ENCODE measurements at regions not wholly inside any gene's neighbourhood (a gene's known extent, or its start where the extent isn't known, plus 50 kb on each side); places are given as distances from the start of the nearest gene placed in this dataset.

- no peak for TF ChIP-seq CTCF (IDR thresholded peaks at IDR 0.05; ENCODE audit: extremely low read depth, insufficient read depth, missing control alignments)
- DNase-seq (ENCODE audit: low spot score): no peak
- in situ Hi-C loops (cut with MboI; ENCODE audit: low pct_unique_long_range_greater_than_20kb, low sequenced_read_pairs, unreplicated experiment): no loop called here
These were observed 60.9 kb upstream of the PACRGL start for GRCh38 chr4:20639346-20639745.

DNA sequence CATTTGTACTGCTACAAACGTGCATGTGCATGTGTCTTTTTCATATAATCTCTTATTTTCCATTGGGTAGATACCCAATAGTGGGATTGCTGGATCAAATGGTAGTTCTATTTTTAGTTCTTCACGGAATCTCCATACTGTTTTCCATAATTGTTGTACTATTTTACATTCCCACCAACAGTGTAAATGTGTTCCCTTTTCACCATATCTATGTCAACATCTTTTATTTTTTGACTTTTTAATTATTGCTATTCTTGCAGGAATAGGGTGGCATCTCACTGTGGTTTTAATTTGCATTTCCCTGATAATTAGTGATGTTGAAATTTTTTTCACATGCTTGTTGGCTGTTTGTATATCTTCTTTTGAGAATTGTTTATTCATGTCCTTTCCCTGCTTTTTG is 59.3 kb upstream of the PACRGL start:
- in situ Hi-C loops (cut with MboI; ENCODE audit: low pct_unique_long_range_greater_than_20kb, low sequenced_read_pairs, unreplicated experiment): no loop called here
- no peak for TF ChIP-seq CTCF (IDR thresholded peaks at IDR 0.05; ENCODE audit: extremely low read depth, insufficient read depth, missing control alignments)
- no peak for DNase-seq (ENCODE audit: low spot score)

- no peak for TF ChIP-seq CTCF (IDR thresholded peaks at IDR 0.05; ENCODE audit: extremely low read depth, insufficient read depth, missing control alignments)
- in situ Hi-C loops (cut with MboI; ENCODE audit: low pct_unique_long_range_greater_than_20kb, low sequenced_read_pairs, unreplicated experiment): no loop called here
- no peak for DNase-seq (ENCODE audit: low spot score)
These were observed 58.3 kb upstream of the PACRGL start for GRCh38 chr4:20641976-20642375.

GRCh38 chr4:20643631-20644030 is 56.6 kb upstream of the PACRGL start:
- in situ Hi-C loops (cut with MboI; ENCODE audit: low pct_unique_long_range_greater_than_20kb, low sequenced_read_pairs, unreplicated experiment): no loop called here
- DNase-seq (ENCODE audit: low spot score): no peak
- no peak for TF ChIP-seq CTCF (IDR thresholded peaks at IDR 0.05; ENCODE audit: extremely low read depth, insufficient read depth, missing control alignments)

DNA sequence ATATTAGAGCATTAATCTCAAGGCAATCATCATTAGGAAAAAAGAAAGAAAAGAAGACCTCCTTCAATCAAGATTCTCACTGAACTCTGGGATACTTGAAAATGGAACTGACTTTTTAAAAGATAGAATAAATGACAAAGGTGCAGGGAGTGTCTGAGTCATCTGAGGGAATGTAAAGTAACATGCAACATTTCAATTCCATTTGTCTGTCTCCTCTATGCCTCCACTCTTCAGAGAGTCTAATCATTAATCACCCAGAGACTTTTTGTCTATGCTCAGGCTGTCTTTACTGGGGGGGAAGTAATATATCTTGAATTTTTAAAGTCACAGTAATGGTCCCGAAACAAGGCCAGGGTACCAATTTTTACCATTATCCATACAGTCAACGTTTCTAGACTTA is 55.0 kb upstream of the PACRGL start:
- no peak for TF ChIP-seq CTCF (IDR thresholded peaks at IDR 0.05; ENCODE audit: extremely low read depth, insufficient read depth, missing control alignments)
- in situ Hi-C loops (cut with MboI; ENCODE audit: low pct_unique_long_range_greater_than_20kb, low sequenced_read_pairs, unreplicated experiment): no loop called here
- no peak for DNase-seq (ENCODE audit: low spot score)

GRCh38 chr4:20646287-20646686 is 54.0 kb upstream of the PACRGL start:
- TF ChIP-seq CTCF (IDR thresholded peaks at IDR 0.05; ENCODE audit: extremely low read depth, insufficient read depth, missing control alignments): no peak
- DNase-seq (ENCODE audit: low spot score): no peak
- in situ Hi-C loops (cut with MboI; ENCODE audit: low pct_unique_long_range_greater_than_20kb, low sequenced_read_pairs, unreplicated experiment): no loop called here

Data from GM13977 (cell line).